Bronchial epithelial cell (primary cell): ENCODE measurements at regions not wholly inside any gene's neighbourhood (a gene's known extent, or its start where the extent isn't known, plus 50 kb on each side); places are given as distances from the start of the nearest gene placed in this dataset.

ENCODE experiments used
- DNase-seq: peaks from one replicate; pipeline ENCODE4 v3.0.0-alpha.2; 2010; ENCODE audit warnings: low read depth
- FAIRE-seq: peaks from 2 replicates; lab custom pipeline; 2011; peaks lifted over from hg19 to GRCh38; lab: Jason Lieb, UNC
- H3K27me3 ChIP-seq: 2 replicates; pipeline ENCODE4 v1.5.1; 2011; ENCODE audit warnings: low read length; ENCODE audit not compliant: control insufficient read depth, insufficient read depth
- H3K36me3 ChIP-seq: 2 replicates; pipeline ENCODE4 v1.5.1; 2011; ENCODE audit warnings: low read length; ENCODE audit not compliant: control insufficient read depth, insufficient read depth
- H3K4me3 ChIP-seq: 2 replicates; pipeline ENCODE4 v1.5.1; 2011; ENCODE audit warnings: mild to moderate bottlenecking, low read depth, low read length, control low read depth
- TF ChIP-seq, protein P1 (sequence below): IDR thresholded peaks from 2 replicates; pipeline ENCODE4 v1.5.1; 2011; ENCODE audit warnings: mild to moderate bottlenecking, moderate library complexity, low read length, control low read depth, inconsistent platforms; ENCODE audit not compliant: insufficient read depth, severe bottlenecking

DNA sequence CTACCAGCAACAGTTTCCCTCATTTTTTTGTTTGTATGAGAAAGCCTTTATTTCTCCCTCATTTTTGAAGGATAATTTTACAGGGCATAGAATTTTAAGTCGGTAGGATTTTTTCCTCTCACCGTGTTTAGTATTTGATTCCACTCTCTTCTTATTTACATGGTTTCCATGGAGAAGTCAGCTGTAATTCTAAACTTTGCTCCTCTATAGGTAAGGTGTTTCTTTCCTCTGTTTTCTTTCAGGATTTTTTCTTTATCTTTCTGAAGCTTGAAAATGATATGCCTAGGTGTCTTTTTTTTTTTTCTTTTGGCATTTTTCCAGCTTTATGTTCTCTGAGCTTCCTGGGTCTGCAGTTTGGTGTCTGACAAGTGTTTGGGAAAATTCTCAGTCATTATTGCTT lies 75.6 kb upstream of the ETV6 start:
- Histone ChIP-seq H3K27me3 (no peaks in the 10 kb centered on the region), H3K4me3 (no peak overlapping the region), H3K36me3 (no peaks in the 10 kb centered on the region)
- TF ChIP-seq, protein P1, sequence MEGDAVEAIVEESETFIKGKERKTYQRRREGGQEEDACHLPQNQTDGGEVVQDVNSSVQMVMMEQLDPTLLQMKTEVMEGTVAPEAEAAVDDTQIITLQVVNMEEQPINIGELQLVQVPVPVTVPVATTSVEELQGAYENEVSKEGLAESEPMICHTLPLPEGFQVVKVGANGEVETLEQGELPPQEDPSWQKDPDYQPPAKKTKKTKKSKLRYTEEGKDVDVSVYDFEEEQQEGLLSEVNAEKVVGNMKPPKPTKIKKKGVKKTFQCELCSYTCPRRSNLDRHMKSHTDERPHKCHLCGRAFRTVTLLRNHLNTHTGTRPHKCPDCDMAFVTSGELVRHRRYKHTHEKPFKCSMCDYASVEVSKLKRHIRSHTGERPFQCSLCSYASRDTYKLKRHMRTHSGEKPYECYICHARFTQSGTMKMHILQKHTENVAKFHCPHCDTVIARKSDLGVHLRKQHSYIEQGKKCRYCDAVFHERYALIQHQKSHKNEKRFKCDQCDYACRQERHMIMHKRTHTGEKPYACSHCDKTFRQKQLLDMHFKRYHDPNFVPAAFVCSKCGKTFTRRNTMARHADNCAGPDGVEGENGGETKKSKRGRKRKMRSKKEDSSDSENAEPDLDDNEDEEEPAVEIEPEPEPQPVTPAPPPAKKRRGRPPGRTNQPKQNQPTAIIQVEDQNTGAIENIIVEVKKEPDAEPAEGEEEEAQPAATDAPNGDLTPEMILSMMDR: no peak
- DNase-seq: no peak
- no peak for FAIRE-seq

DNA sequence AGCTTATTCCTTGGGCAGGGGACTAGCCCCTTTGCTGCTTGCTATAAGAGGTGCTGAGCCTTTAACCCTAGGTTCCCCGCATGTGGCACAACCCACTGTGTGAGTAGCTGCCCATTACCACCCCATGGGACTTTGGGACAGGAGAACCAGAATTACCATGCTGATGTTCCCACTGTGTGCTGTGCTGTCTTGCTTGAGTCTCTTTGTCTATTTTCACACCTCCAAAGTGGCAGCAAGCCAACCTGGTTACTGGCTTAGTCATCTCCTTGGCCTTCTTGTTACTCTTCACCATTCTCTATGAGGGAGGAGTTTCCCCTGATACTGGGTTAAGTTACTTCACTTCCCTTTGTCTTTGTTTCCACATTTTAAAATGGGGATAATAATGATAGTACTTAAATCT lies 73.4 kb upstream of the ETV6 start:
- DNase-seq (peak; percentile 97), FAIRE-seq (peak; percentile 98)
- H3K36me3 ChIP-seq: no peaks in the 10 kb centered on the region
- TF ChIP-seq, protein P1: no peak
- no peaks in the 10 kb centered on the region for H3K27me3 ChIP-seq
- H3K4me3 ChIP-seq: no peak overlapping the region

GRCh38 chr12:11577658-11578260 lies 71.7 kb upstream of the ETV6 start:
- FAIRE-seq (peak; percentile 70), DNase-seq (peak; percentile 83)

GRCh38 chr12:11578461-11578993 lies 70.9 kb upstream of the ETV6 start:
- H3K4me3 ChIP-seq: no peak overlapping the region
- H3K36me3 ChIP-seq: no peaks in the 10 kb centered on the region
- FAIRE-seq (no peak), DNase-seq (no peak)
- TF ChIP-seq, protein P1: no peak
- H3K27me3 ChIP-seq: no peaks in the 10 kb centered on the region

More at GRCh38 chr12:11577658-11578260, 71.7 kb upstream of the ETV6 start:
- Histone ChIP-seq H3K36me3 (no peaks in the 10 kb centered on the region), H3K27me3 (no peaks in the 10 kb centered on the region), H3K4me3 (no peak overlapping the region)
- TF ChIP-seq, protein P1: no peak

DNA sequence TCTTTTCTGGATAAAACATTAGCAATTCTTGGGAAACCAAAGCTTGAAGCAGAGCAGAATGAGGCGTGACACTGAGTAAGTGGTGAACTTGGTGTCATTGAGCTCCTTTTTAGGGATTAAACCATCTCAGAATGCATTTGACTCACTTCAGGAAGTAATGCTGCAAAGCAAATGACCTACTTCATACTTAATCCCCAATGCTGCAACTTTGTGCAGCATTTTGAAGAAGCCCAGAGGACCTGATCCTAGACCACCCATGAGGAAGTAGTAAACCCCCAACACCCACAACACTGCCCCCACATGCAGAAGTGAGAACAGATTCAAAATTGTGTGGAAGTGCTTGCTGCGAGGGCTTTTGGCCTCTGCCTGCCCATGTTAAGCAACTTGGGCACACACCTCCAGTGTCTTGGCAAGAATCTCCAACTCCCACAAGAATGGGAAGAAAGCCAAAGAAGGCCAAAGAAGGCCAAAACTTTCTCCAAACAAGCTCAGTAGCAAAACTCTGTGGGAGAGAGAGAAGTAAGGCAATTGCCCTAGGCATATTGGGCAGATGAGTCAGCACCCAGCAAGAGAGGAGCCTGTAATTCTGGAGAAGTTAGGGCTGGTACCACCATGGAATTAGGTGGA lies 69.2 kb upstream of the ETV6 start:
- H3K36me3 ChIP-seq: no peaks in the 10 kb centered on the region
- H3K27me3 ChIP-seq: no peaks in the 10 kb centered on the region
- H3K4me3 ChIP-seq: no peak overlapping the region
- FAIRE-seq (peak; percentile 98), DNase-seq (peak; percentile 99)
- TF ChIP-seq, protein P1: no peak
